A172 (cell line): ENCODE measurements at regions not wholly inside any gene's neighbourhood (a gene's known extent, or its start where the extent isn't known, plus 50 kb on each side); places are given as distances from the start of the nearest gene placed in this dataset.
A peak's percentile ranks its signal among the peaks of the same experiment; 100 is the strongest.
"Not testable (repeated sequence)": the region's sequence is repeated elsewhere in the genome, so short reads cannot be mapped to it uniquely, and the experiment has no call there.

Source experiments
- DNase-seq: peaks from one replicate; pipeline ENCODE4 v3.0.0-alpha.2; 2015; ENCODE audit warnings: low spot score

- DNase-seq: no peak
Measured at GRCh38 chr22:46026899-46027210, 49.9 kb upstream of the WNT7B start.

GRCh38 chr22:46027211-46028105, 50.5 kb upstream of the WNT7B start:
- DNase-seq: no peak

GRCh38 chr22:46028106-46028991, 51.4 kb upstream of the WNT7B start:
- no peak for DNase-seq

DNA sequence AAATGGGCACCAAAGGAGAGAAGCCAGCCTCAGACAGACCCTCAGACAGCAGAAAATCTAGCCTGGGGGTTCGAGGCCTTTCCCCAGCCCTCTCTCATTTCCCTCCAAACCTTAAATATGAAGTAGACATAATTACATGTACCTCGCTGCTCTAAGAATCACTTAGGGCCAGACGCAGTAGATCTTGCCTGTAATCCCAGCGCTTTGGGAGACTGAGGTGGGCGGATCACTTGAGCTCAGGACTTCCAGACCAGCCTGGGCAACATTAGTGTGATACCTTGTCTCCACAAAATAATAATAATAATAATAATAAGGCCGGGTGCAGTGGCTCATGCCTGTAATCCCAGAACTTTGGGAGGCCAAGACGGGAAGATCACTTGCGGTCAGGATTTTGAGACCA, 52.1 kb upstream of the WNT7B start:
- DNase-seq: no peak

GRCh38 chr22:46029574-46030200, 52.7 kb upstream of the WNT7B start:
- DNase-seq: no peak

DNA sequence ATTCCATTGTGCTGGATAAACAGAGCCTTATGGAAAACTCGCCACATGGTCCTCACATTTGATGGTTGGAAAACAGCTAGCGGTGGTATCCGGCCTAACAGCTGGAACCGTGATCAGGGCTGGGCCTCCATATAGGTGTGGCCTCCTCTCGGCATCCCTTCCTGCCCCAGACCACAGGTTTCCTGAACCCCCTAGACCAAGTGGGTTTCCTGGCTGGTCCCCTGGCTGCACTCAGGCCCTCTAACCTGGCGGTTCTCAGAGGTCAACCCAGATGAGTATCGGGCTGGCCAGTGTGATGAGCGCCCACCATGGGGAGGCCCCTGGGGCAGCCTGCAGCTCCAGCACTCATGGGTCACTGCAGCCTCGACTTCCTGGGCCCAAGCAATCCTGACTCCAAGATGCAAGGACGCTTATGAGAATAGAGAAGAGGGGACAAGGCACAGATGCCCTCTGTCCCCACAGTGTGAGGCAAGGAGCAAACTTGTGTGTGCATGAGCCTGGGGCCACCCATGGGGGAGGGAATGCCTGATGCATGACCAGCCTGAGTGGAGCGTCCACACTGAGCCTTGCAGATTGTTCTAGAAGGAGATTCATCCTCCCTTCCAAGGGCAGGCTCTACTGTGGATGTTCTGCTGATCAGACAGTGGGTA, 53.4 kb upstream of the WNT7B start:
- no peak for DNase-seq

GRCh38 chr22:46031066-46031465, 54.1 kb upstream of the WNT7B start:
- DNase-seq: no peak

DNA sequence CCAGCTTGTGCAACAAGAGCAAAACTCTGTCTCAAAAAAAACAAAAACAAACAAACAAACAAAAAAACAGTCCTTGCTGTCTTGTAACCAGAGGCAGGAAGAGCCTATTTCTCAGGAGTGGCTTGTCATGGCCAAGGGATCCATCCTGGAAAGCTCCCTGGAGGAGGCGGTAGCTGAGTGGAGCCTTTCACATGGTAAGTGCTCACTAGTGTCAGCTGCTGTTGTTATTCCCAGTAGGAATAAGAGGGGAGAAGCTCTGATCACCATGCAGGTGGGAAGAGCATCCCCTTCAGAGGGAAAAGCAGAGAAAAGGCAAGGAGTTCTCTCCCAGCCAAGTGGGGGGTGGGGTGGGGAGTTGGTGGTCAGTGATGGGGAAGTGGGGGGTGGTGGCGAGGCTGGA, 54.6 kb upstream of the WNT7B start:
- DNase-seq: no peak

DNA sequence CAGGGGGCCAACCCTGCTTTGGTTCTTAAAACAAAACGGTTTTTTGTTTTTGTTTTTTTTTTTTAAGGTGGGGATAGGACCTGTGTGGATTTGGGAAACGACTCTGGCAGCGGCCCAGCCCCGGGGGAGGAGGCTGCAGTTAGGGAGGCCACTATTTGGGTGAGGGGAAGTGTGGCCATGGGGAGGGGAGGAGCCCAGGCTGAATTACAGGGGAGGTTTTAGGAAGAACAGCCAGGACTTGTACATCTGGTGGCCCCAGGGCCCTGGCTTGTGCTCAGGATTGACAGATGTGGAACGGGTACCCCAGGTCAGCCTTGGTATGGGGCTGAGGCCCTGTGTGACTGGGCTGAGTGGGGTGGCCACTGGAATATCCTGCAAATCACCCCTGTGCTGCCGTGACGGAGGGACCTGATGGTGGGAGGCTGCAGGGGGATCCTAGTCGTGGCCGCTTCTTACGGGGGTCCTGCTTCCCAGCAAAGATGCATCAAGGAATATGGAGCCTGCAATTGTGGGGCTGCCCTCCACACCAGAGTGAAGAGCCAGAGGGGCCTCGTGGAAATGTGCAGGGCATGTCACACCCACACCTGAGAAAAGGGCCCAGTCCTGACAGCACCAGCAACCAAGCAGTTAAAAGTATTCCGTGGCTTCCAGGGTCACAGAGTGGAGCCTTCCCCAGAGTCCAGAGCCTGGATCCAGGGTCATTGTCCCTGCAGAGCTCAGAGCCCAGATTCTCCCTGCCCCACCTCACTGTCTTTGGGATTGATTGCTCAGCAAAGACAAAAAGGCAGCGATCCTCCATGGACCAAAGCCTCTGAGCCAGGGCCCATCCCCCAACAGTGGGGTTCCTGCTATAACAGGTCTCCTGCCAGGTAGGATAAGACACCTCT, 55.2 kb upstream of the WNT7B start:
- DNase-seq: no peak

- no peak for DNase-seq
Measured at GRCh38 chr22:46033256-46034200, 56.6 kb upstream of the WNT7B start.

DNA sequence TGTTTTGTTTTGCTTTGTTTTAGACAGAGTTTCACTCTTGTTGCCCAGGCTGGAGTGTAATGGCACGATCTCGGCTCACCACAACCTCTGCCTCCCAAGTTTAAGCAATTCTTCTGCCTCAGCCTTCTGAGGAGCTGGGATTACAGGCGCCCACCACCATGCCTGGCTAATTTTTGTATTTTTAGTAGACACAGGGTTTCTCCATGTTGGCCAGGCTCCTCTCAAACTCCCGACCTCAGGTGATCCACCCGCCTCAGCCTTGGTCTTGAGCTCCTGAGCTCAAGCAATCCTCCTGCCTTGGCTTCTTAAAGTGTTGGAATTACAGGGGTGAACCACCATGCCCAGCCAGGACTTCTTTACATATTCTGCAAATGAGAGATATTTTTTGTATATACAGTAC, 57.5 kb upstream of the WNT7B start:
- not testable (repeated sequence) for DNase-seq

DNA sequence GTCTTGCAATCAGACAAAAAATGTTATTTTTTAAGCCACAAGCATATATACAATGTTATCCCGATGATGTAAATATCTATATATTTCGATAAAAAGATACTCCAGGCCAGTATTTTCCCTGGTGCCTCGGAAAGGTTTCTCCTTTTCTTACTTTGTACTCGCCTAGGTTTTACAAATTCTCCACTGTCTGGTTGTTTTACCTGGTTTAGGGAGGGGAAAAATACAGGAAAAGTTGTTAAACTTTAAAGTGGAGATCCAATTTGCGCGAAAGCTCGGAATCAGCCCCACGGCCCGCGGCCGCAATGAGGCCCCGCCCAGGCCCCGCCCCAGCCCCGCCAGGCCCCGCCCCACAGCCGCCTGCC, 58.4 kb upstream of the WNT7B start:
- no peak for DNase-seq

DNA sequence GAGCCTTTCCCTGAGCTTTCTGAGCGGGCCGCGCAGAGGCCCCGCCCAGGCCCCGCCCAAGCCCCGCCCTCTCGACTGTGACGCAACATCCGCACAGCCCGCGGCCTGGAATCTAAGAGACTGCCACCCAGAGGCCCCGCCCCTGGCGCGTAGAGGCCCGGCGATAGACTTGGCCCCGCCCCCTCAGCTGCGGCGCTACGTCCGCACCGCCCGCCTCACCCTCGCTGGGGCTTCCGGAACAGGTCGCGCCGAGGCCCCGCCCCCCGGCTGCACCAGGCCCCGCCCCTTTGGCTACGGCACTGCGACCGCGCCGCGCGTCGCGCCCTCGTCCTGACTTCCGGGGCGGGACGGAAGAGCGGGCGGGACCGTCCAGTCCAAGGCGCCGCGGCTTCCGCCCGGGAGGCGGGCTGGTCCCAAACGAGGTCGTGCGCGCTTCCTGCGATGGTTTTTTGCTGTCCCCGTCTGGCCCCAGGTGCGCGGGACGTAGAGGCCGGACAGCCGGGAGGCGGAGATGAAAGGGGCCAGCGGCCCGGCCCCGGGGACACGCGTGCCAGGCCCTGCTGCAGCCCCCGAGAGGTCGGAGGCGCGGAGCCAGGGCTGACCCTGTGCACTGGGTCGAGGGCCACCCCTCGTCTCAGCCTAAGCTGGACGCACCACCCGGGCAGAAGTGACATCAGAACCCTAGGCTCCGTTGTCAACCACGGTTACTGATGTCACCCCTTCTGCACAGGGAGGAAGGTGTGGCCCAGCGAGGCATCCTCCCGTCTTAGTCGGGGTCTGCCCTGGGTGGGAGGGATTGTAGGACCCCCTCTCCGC, 59.0 kb upstream of the WNT7B start:
- DNase-seq: peak; percentile 90

- no peak for DNase-seq
Measured at GRCh38 chr22:46036558-46037408, 59.8 kb upstream of the WNT7B start.

DNA sequence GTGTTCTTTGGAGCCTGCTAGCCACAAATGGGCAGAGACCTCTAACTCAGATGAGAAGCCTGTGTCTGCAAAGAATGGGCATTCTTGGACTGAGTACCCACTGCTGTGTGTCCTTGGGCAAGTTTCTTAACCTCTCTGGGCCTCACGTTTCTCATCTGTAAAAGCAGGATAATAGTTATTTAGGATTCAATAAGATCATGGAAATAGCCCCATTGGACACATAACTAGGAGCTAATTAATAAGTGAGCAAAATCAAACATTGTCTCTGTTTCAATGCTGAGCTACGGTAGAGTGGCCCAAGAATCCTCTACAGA, 61.2 kb upstream of the WNT7B start:
- DNase-seq: no peak

- no peak for DNase-seq
Measured at GRCh38 chr22:46038516-46039430, 61.8 kb upstream of the WNT7B start.

GRCh38 chr22:46039535-46039934, 62.6 kb upstream of the WNT7B start:
- DNase-seq: no peak
